BLaER1 treated with 17β-estradiol and CSF1 and Interleukin-3, amounts not matched to agents 10 nM and 100 nM (cell line): ENCODE measurements at regions not wholly inside any gene's neighbourhood (a gene's known extent, or its start where the extent isn't known, plus 50 kb on each side); places are given as distances from the start of the nearest gene placed in this dataset.
"Not testable (repeated sequence)": the region's sequence is repeated elsewhere in the genome, so short reads cannot be mapped to it uniquely, and the experiment has no call there.

Source experiments
- H3K27ac ChIP-seq, 11 experiments: shearing (Covaris generic); formaldehyde crosslinking; 2 replicates each; pipeline ENCODE4 v1.8.1; 2022
- H3K27me3 ChIP-seq, 11 experiments: shearing (Covaris generic); formaldehyde crosslinking; 2 replicates each; pipeline ENCODE4 v1.8.1; 2022
- H3K36me3 ChIP-seq, 11 experiments: shearing (Covaris generic); formaldehyde crosslinking; 2 replicates each; pipeline ENCODE4 v1.8.1; 2022
- H3K4me1 ChIP-seq, 10 experiments: shearing (Covaris generic); formaldehyde crosslinking; 2 replicates each; pipeline ENCODE4 v1.8.1; 2022
- H3K4me2 ChIP-seq, 11 experiments: shearing (Covaris generic); formaldehyde crosslinking; 2 replicates each; pipeline ENCODE4 v1.8.1; 2022
- H3K4me3 ChIP-seq, 10 experiments: shearing (Covaris generic); formaldehyde crosslinking; 2 replicates each; pipeline ENCODE4 v1.8.1; 2022
- H3K9ac ChIP-seq, 11 experiments: shearing (Covaris generic); formaldehyde crosslinking; 2 replicates each; pipeline ENCODE4 v1.8.1; 2022
- H3K9me3 ChIP-seq, 11 experiments: shearing (Covaris generic); formaldehyde crosslinking; replicated peaks in 1 of 11; 2 replicates each; pipeline ENCODE4 v1.8.1; 2022
- H4K20me1 ChIP-seq, 11 experiments: shearing (Covaris generic); formaldehyde crosslinking; 2 replicates each; pipeline ENCODE4 v1.8.1; 2022
- Cebpa-rat ChIP-seq, 11 experiments: shearing (Covaris generic); IDR thresholded peaks; 2 replicates each; pipeline ENCODE4 v1.8.1; 2022

DNA sequence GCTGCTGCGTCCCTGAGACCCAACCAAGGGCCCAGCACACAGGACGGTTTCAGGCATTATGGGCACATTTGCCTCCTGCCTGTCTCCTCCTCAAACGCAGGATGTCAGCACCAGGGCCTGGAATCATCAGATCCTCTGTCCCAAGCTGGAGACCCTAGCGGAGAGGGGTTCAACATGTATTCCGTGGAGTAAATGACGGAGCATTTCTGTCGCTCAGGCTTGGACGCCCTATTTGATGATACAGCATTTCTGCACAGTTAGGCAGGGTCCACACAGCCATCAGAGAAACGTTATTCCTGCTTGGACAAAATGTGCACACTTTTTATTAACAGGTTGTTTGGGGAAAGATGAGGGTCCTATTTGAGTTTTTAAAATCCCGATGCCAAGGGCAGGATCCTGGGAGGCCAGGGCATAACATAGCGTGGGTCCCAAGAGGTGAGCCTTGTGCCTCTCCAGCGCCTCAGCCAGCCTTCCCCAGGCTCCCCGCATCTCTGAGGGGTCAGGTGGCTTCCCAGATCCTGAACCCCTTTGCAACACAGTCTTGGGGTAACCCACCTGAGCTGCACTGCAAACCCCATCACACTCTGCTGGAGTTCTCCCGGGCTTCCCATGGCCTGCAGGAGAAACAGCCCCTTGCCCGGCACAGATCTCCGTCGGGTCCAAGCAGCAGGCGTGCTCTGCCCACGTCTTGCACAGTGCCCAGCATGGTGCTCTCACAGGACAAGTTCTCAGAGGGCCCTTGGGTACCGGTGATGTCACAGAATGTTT, 319.7 kb upstream of the MYT1L start:
- H3K9ac ChIP-seq, result no peak overlapping the region
- no peak overlapping the region for H3K4me3 ChIP-seq
- peaks cover 0 to 11% (median 3%) of the 10 kb centered on the region in 10 experiments; a peak in 8 of 20 replicates for H3K4me1 ChIP-seq
- no peak overlapping the region for H3K4me2 ChIP-seq
- no peak for TF ChIP-seq Cebpa-rat (IDR thresholded peaks at IDR 0.05)
- no peaks in the 10 kb centered on the region for H3K27me3 ChIP-seq
- H3K36me3 ChIP-seq, result no peaks in the 10 kb centered on the region
- H4K20me1 ChIP-seq, result no peaks in the 10 kb centered on the region; a peak in 1 of 22 replicates
- no peak overlapping the region for H3K27ac ChIP-seq
- H3K9me3 ChIP-seq, result no peaks in the 10 kb centered on the region

DNA sequence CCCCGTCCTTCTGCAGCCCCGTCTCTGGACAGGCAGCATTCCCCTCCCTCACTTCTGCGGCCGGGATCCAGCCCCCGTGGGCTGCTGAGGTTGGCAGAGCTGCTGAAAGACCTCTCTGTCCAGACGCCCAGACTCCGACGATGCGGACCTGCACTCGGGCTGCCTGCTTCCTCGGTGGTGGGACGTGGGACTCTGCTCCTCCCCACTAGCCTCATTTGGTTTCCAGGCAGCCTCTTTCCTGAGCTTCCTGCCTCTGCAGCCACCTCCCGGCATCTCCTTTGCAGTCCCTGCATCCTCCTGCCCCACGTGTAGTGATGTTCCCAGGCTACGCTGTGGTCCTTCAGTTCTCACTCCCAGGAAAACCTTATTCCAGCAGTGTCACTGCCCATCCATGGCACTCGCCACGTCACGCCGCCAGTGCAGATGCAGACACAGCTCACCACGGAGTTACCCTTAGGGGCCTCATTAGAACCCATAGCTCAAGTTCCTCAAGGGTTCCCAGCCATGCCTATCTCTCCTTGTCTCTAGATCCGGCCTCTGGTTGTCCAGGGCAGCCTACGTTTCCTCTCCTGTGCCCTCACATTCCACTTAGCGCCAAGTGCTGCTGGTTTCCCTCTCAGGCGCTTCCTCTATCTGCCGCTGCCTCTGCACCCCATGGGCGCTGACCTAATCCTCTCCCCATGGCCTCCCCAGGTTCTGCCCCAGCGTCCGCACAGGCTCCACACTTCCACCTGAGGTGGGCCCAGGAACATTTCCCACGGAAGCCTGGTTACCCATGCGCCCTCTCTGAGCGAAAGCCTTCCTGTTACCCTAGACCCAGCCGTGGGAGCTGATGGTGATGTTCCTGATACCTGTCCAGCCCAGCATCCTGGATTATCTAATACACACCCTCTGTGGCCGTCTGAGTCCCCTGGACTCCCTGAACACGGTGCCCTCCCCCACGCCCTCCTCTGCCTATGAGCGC, 318.3 kb upstream of the MYT1L start:
- Histone ChIP-seq H3K4me1 (peaks cover 0 to 11% (median 3%) of the 10 kb centered on the region in 10 experiments; a peak in 8 of 20 replicates), H3K4me3 (no peak overlapping the region), H3K4me2 (no peak overlapping the region), H4K20me1 (no peaks in the 10 kb centered on the region; a peak in 1 of 22 replicates), H3K36me3 (no peaks in the 10 kb centered on the region), H3K9ac (no peak overlapping the region), H3K27ac (no peak overlapping the region), H3K27me3 (no peaks in the 10 kb centered on the region), H3K9me3 (no peaks in the 10 kb centered on the region)
- no peak for TF ChIP-seq Cebpa-rat (IDR thresholded peaks at IDR 0.05)

DNA sequence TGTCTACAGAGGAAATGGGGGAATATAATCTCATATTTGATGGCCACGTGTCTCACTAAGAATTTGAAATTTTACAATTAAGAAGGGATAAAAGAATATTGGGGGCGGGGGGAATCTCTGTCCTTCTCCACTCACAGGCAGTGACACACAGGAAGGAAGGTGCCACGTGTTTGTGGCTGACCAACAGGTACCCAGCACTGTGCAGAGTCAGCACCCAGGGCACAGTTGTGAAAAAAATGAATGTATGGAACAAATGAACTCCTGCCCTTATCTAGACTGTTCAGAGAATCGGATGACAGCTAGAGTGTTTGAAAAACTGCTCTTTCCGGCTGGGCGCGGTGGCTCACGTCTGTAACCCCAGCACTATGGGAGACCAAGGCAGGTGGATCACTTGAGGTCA, 317.0 kb upstream of the MYT1L start:
- no peaks in the 10 kb centered on the region for H3K27me3 ChIP-seq
- peaks cover 0 to 11% (median 3%) of the 10 kb centered on the region in 10 experiments; a peak in 8 of 20 replicates for H3K4me1 ChIP-seq
- no peak overlapping the region for H3K4me2 ChIP-seq
- no peak overlapping the region for H3K27ac ChIP-seq
- TF ChIP-seq Cebpa-rat (IDR thresholded peaks at IDR 0.05), result no peak
- H3K36me3 ChIP-seq, result no peaks in the 10 kb centered on the region
- no peak overlapping the region for H3K4me3 ChIP-seq
- no peak overlapping the region for H3K9ac ChIP-seq
- H4K20me1 ChIP-seq, result no peaks in the 10 kb centered on the region; a peak in 1 of 22 replicates
- no peaks in the 10 kb centered on the region for H3K9me3 ChIP-seq

DNA sequence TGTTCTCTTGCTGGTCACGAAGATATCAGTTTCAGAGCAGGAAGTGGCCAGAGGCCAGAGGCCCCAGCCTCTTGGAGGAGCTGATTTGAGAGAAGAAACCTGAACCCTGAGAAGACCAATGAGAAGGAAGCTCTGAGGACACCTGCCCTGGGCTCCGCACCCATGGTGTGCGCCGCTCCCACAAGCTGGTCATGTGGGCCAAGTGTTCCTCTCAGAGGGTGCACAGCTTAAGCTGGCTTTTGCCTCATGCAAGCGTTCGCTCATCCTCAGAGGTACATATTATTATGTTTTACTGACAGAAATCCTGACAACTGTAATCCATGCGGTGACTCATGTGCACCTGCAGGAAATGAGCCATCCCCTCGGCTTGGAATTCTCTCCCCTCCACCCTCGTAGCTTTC, 316.1 kb upstream of the MYT1L start:
- Histone ChIP-seq H3K4me2 (0 out of 22 replicates have a peak overlapping the region, but pooled peaks of 2 of the 11 experiments have one; percentile 10 to 17), H3K4me3 (no peak overlapping the region), H3K27me3 (no peaks in the 10 kb centered on the region), H3K9me3 (no peaks in the 10 kb centered on the region), H3K27ac (no peak overlapping the region), H3K36me3 (no peaks in the 10 kb centered on the region), H3K9ac (no peak overlapping the region), H3K4me1 (peaks cover 0 to 11% (median 3%) of the 10 kb centered on the region in 10 experiments; a peak in 8 of 20 replicates), H4K20me1 (no peaks in the 10 kb centered on the region; a peak in 1 of 22 replicates)
- no peak for TF ChIP-seq Cebpa-rat (IDR thresholded peaks at IDR 0.05)

DNA sequence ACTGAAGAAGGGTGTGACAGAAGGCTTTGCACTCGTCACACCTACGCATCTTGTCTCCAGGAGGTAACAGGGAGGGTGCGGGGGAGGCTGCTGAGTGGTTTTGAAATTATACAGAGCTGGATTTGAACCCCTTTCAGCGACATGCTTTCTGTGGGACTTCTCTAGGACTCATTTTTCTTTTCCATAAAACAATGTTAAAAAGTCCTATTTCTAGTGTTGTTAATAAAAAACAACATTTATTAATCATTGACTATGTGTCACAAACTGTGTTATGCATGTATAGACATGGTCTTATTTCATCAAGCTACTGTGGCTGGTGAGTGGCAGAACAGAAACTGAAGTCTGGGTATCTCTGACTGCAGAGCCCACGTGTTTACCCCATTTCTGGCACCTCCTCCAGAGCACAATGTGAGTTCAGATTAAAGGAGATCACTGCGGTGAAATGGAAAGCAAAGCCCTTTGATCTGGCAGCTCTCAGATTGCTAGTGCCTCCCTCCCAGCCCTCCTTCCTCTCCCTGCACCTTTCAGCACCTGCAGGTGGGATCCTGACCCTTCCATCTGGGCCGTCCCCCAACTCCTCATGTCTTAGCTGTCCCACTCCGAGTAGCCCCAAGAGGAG, 315.5 kb upstream of the MYT1L start:
- Histone ChIP-seq H3K27ac (no peak overlapping the region), H3K9ac (no peak overlapping the region), H3K4me2 (peak overlapping the region in 4 of 11 experiments; percentile 4 to 17 (median 14); a peak in 2 of 22 replicates), H3K27me3 (no peaks in the 10 kb centered on the region), H4K20me1 (no peaks in the 10 kb centered on the region; a peak in 1 of 22 replicates), H3K9me3 (no peaks in the 10 kb centered on the region), H3K36me3 (no peaks in the 10 kb centered on the region), H3K4me1 (peaks cover 0 to 11% (median 3%) of the 10 kb centered on the region in 10 experiments; a peak in 8 of 20 replicates), H3K4me3 (no peak overlapping the region)
- no peak for TF ChIP-seq Cebpa-rat (IDR thresholded peaks at IDR 0.05)

DNA sequence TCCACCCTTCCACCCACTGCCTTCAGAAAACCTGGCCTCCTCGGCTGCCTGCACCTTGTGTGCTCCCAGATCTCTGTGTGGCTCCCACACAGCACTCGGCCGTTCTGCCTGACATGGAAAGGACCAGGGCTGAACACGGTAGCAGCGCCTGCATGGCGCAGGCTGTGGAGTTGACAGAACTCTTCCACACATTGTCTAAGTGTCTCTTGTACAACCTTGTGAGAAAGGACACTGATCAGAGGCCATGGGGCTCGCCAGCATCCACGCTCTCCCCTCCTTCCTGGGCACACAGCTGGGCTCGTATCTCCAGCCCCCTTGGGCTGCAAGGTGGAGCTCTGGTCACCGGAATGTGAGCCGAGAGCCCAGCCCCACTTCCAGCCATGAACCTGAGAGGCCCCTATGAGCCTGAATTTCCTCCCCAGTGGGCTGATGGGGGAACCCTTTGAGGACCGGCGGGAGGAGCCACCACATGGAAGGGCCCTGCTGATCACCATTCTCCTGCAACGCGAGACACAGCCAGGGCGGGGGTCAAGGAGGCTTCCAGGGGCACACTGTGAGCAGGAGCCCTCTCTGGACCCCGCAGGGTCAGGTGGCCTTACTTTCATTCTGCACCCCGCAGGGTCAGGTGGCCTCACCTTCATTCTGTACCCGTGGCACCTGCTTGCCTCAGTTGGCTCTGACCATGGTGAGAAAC, 314.2 kb upstream of the MYT1L start:
- Histone ChIP-seq H3K36me3 (no peaks in the 10 kb centered on the region), H4K20me1 (no peaks in the 10 kb centered on the region; a peak in 1 of 22 replicates), H3K4me2 (no peak overlapping the region), H3K9me3 (no peaks in the 10 kb centered on the region), H3K27ac (no peak overlapping the region), H3K27me3 (no peaks in the 10 kb centered on the region), H3K4me3 (no peak overlapping the region), H3K4me1 (peaks cover 0 to 22% (median 7%) of the 10 kb centered on the region in 10 experiments; a peak in 10 of 20 replicates), H3K9ac (no peak overlapping the region)
- TF ChIP-seq Cebpa-rat (IDR thresholded peaks at IDR 0.05), result no peak

DNA sequence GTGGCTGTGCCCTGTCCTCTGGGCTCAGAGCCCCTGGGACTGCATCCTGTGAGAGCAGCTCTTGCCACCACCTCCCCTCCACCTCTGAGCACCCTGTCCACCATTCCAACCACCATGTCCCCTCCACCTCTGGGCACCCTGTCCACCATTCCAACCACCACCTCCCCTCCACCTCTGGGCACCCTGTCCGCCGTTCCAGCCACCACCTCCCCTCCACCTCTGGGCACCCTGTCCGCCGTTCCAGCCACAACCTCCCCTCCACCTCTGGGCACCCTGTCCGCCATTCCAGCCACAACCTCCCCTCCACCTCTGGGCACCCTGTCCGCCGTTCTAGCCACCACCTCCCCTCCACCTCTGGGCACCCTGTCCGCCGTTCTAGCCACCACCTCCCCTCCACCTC, 313.7 kb upstream of the MYT1L start:
- not testable (repeated sequence) for H3K4me2 ChIP-seq, H3K36me3 ChIP-seq, H3K9ac ChIP-seq, H3K27me3 ChIP-seq, H3K4me3 ChIP-seq, H3K27ac ChIP-seq, H4K20me1 ChIP-seq, H3K9me3 ChIP-seq
- peaks cover 0 to 27% (median 11%) of the 10 kb centered on the region in 10 experiments; a peak in 12 of 20 replicates for H3K4me1 ChIP-seq

DNA sequence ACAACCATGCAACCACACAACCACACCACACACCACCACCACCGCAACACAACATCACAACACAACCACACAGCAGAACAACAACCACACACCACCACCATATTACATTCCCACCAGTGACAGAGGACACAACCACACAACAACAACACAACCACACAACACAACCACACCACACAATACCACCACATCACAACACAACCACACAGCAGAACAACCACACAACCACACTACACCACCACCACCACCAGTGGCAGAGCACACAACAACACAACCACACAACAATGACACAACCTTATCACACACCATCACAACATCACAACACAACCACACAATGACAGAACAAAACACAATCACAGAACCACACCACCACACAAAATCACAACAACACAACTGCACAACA, 313.0 kb upstream of the MYT1L start:
- Histone ChIP-seq H3K9ac (no peak overlapping the region), H3K27me3 (no peaks in the 10 kb centered on the region), H3K4me1 (peaks cover 0 to 34% (median 18%) of the 10 kb centered on the region in 10 experiments; a peak in 13 of 20 replicates), H3K4me3 (no peak overlapping the region), H3K36me3 (no peaks in the 10 kb centered on the region), H4K20me1 (no peaks in the 10 kb centered on the region; a peak in 1 of 22 replicates), H3K27ac (no peak overlapping the region), H3K9me3 (no peaks in the 10 kb centered on the region), H3K4me2 (no peak overlapping the region)
- TF ChIP-seq Cebpa-rat (IDR thresholded peaks at IDR 0.05), result no peak
